H9 (cell line): ENCODE measurements at regions not wholly inside any gene's neighbourhood (a gene's known extent, or its start where the extent isn't known, plus 50 kb on each side); places are given as distances from the start of the nearest gene placed in this dataset.

ENCODE experiments used
- DNase-seq: peaks from one replicate; pipeline ENCODE4 v3.0.0-alpha.2; 2017
- H2AFZ ChIP-seq: one replicate; pipeline ENCODE4 v1.6.1; 2013; ENCODE audit warnings: mild to moderate bottlenecking, low read length, control low read depth, moderate library complexity
- H2AK5ac ChIP-seq: 2 replicates; pipeline ENCODE4 v1.6.1; 2013; ENCODE audit warnings: low read length, control low read depth, mixed read lengths; ENCODE audit not compliant: insufficient read length
- H2BK120ac ChIP-seq: one replicate; pipeline ENCODE4 v1.6.1; 2013; ENCODE audit warnings: low read depth, mild to moderate bottlenecking, low read length, control low read depth, inconsistent platforms; ENCODE audit not compliant: poor library complexity, severe bottlenecking
- H2BK12ac ChIP-seq: 2 replicates; pipeline ENCODE4 v1.6.1; 2013; ENCODE audit warnings: low read length, control low read depth, mixed read lengths, low read depth; ENCODE audit not compliant: insufficient read length
- H2BK15ac ChIP-seq: 2 replicates; pipeline ENCODE4 v1.6.1; 2013; ENCODE audit warnings: low read depth, low read length, control low read depth
- H2BK20ac ChIP-seq: one replicate; pipeline ENCODE4 v1.6.1; 2013; ENCODE audit warnings: low read depth, mild to moderate bottlenecking, low read length, control low read depth, inconsistent platforms; ENCODE audit not compliant: poor library complexity, severe bottlenecking
- H2BK5ac ChIP-seq: 2 replicates; pipeline ENCODE4 v1.6.1; 2013; ENCODE audit warnings: low read length, control low read depth, mixed read lengths; ENCODE audit not compliant: insufficient read length
- H3K14ac ChIP-seq: 2 replicates; pipeline ENCODE4 v1.6.1; 2013; ENCODE audit warnings: low read length, control low read depth; ENCODE audit not compliant: insufficient read depth
- H3K18ac ChIP-seq: 2 replicates; pipeline ENCODE4 v1.6.1; 2013; ENCODE audit warnings: low read depth, mild to moderate bottlenecking, mixed read lengths, low read length, control low read depth; ENCODE audit not compliant: insufficient read length
- H3K23ac ChIP-seq: 2 replicates; pipeline ENCODE4 v1.6.1; 2013; ENCODE audit warnings: low read length, control low read depth, mixed read lengths, low read depth; ENCODE audit not compliant: insufficient read length
- H3K23me2 ChIP-seq: 2 replicates; pipeline ENCODE4 v1.6.1; 2013; ENCODE audit warnings: low read depth, mild to moderate bottlenecking, mixed read lengths, low read length, control low read depth; ENCODE audit not compliant: insufficient read length, poor library complexity, severe bottlenecking
- H3K27ac ChIP-seq: 2 replicates; pipeline ENCODE4 v1.5.1; 2013; ENCODE audit warnings: low read length, control low read depth, mixed read lengths, low read depth; ENCODE audit not compliant: insufficient read length
- H3K27me3 ChIP-seq: 2 replicates; pipeline ENCODE4 v1.6.1; 2013; ENCODE audit warnings: low read length, control low read depth, inconsistent platforms; ENCODE audit not compliant: insufficient read depth
- H3K4ac ChIP-seq: 2 replicates; pipeline ENCODE4 v1.6.1; 2013; ENCODE audit warnings: low read depth, mild to moderate bottlenecking, control low read depth, inconsistent platforms, low read length, moderate library complexity
- H3K4me1 ChIP-seq: 2 replicates; pipeline ENCODE4 v1.6.1; 2013; ENCODE audit warnings: low read length, control low read depth, inconsistent platforms; ENCODE audit not compliant: insufficient read depth
- H3K4me2 ChIP-seq: 2 replicates; pipeline ENCODE4 v1.6.1; 2013; ENCODE audit warnings: low read length, control low read depth, mixed read lengths; ENCODE audit not compliant: insufficient read length, insufficient read depth
- H3K56ac ChIP-seq: 2 replicates; pipeline ENCODE4 v1.6.1; 2013; ENCODE audit warnings: low read depth, mild to moderate bottlenecking, mixed read lengths, low read length, control low read depth; ENCODE audit not compliant: insufficient read length
- H3K79me1 ChIP-seq: 2 replicates; pipeline ENCODE4 v1.6.1; 2013; ENCODE audit warnings: low read depth, mild to moderate bottlenecking, moderate library complexity, low read length, control low read depth, inconsistent platforms; ENCODE audit not compliant: insufficient read depth, poor library complexity, severe bottlenecking
- H3K79me2 ChIP-seq: 2 replicates; pipeline ENCODE4 v1.6.1; 2013; ENCODE audit warnings: low read length, control low read depth, inconsistent platforms; ENCODE audit not compliant: insufficient read depth
- H3K9ac ChIP-seq: 2 replicates; pipeline ENCODE4 v1.6.1; 2013; ENCODE audit warnings: low read length, control low read depth, mixed read lengths; ENCODE audit not compliant: insufficient read length; ENCODE audit errors: extremely low read depth
- H3K9me3 ChIP-seq: one replicate; pipeline ENCODE4 v1.6.1; 2013; ENCODE audit warnings: low read depth, low read length, inconsistent platforms; ENCODE audit not compliant: control insufficient read depth
- H3T11ph ChIP-seq: one replicate; pipeline ENCODE4 v1.6.1; 2013; ENCODE audit warnings: mild to moderate bottlenecking, low read length, control low read depth, inconsistent platforms
- H4K20me1 ChIP-seq: one replicate; pipeline ENCODE4 v1.6.1; 2013; ENCODE audit not compliant: control insufficient read depth, insufficient read length, insufficient read depth
- H4K5ac ChIP-seq: 2 replicates; pipeline ENCODE4 v1.6.1; 2013; ENCODE audit warnings: low read depth, mild to moderate bottlenecking, mixed read lengths, low read length, control low read depth; ENCODE audit not compliant: insufficient read length
- H4K8ac ChIP-seq: replicated peaks from 2 replicates; pipeline ENCODE4 v1.6.1; 2013; ENCODE audit warnings: low read length, control low read depth, mixed read lengths, low read depth; ENCODE audit not compliant: insufficient read length
- H4K91ac ChIP-seq: 2 replicates; pipeline ENCODE4 v1.6.1; 2013; ENCODE audit warnings: low read depth, mild to moderate bottlenecking, moderate library complexity, mixed read lengths, low read length, control low read depth; ENCODE audit not compliant: insufficient read length
- H3K27ac Mint-ChIP-seq, 3 experiments: 2 replicates in 2 of 3; 3 replicates in 1 of 3; pipeline ENCODE4 v1.8.0; 2020 to 2021; ENCODE audit warnings: mixed read lengths in 3 of 3, mild to moderate bottlenecking in 1 of 3, moderate library complexity in 1 of 3
- H3K27me3 Mint-ChIP-seq: 2 replicates; pipeline ENCODE4 v1.8.0; 2021; ENCODE audit warnings: low read depth, mild to moderate bottlenecking, moderate library complexity, mixed read lengths
- H3K36me3 Mint-ChIP-seq, 3 experiments: 2 replicates in 2 of 3; 3 replicates in 1 of 3; pipeline ENCODE4 v1.8.0; 2020 to 2021; ENCODE audit warnings: low read depth in 3 of 3, mixed read lengths in 3 of 3; ENCODE audit not compliant: insufficient read depth in 1 of 3
- H3K4me1 Mint-ChIP-seq, 2 experiments: 2 replicates each; pipeline ENCODE4 v1.8.0; 2020; ENCODE audit warnings: mixed read lengths in 2 of 2
- H3K4me3 Mint-ChIP-seq, 2 experiments: 2 replicates in 1 of 2; 3 replicates in 1 of 2; pipeline ENCODE4 v1.8.0; 2020 to 2021; ENCODE audit warnings: mild to moderate bottlenecking in 2 of 2, mixed read lengths in 2 of 2, moderate library complexity in 1 of 2
- H3K9me3 Mint-ChIP-seq, 2 experiments: 2 replicates in 1 of 2; 3 replicates in 1 of 2; pipeline ENCODE4 v1.8.0; 2020; ENCODE audit warnings: mild to moderate bottlenecking in 2 of 2, mixed read lengths in 2 of 2, moderate library complexity in 1 of 2
- WGBS: extraction: QIAGEN DNeasy Blood & Tissue Kit; methylation state at CpG from one replicate; pipeline ENCODE4 v1.1.7; 2013; ENCODE audit warnings: missing lambda C conversion rate, low lambda C conversion rate, mixed read lengths; ENCODE audit not compliant: insufficient read length; ENCODE audit errors: extremely low coverage; 5-methylcytosine and 5-hydroxymethylcytosine counted together
- TF ChIP-seq, protein P1 (sequence below): fragments of 200-600 bp; sonication (generic); conservative IDR thresholded peaks from 3 replicates; pipeline ENCODE4 v1.8.0; 2021; ENCODE audit warnings: antibody characterized with exemption, mild to moderate bottlenecking

DNA sequence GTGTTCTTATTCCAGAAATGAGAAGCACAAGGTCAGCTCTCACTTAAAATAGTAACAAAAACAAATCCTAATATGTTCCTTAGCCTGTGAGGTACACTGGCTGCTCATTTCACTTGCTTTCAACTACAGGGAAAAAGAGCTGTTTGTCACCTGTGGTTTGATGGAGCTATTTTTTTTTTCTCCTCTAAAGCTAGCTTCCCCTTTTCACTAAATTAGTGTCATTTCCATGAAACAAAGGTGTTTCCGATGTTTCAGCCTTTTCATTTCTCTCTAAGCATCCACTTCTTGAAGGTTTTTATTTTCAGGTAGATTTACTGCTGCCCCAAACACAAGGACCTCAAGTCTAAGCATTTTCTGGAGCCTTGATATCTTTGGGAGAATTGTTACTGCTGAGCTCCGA, 148.6 kb downstream of the RBMX2 start:
- Histone ChIP-seq H3K14ac (no peak overlapping the region), H3K18ac (no peak overlapping the region), H2BK20ac (no peak overlapping the region), H2BK120ac (no peak overlapping the region), H3K4ac (no peak overlapping the region), H2BK12ac (no peak overlapping the region), H2BK15ac (no peak overlapping the region), H4K8ac (no peak overlapping the region), H3K56ac (no peak overlapping the region), H3K27ac (no peak overlapping the region), H3K4me2 (no peak overlapping the region), H2AFZ (no peak overlapping the region), H2AK5ac (no peak overlapping the region), H3K79me2 (no peaks in the 10 kb centered on the region), H4K20me1 (no peaks in the 10 kb centered on the region), H4K5ac (no peak overlapping the region), H3K79me1 (no peaks in the 10 kb centered on the region), H3K23ac (no peak overlapping the region), H3T11ph (no peak overlapping the region), H2BK5ac (no peak overlapping the region), H3K23me2 (no peaks in the 10 kb centered on the region), H3K9me3 (no peaks in the 10 kb centered on the region), H4K91ac (no peak overlapping the region), H3K27me3 (no peaks in the 10 kb centered on the region), H3K4me1 (no peaks in the 10 kb centered on the region; the same call in 1 of the 2 replicates), H3K9ac (no peak overlapping the region)
- Mint-ChIP-seq H3K27ac (no peak overlapping the region), H3K4me3 (no peak overlapping the region), H3K4me1 (peaks cover 9 to 13% of the 10 kb centered on the region in 2 experiments), H3K9me3 (no peaks in the 10 kb centered on the region), H3K27me3 (peaks cover 23% of the 10 kb centered on the region), H3K36me3 (no peaks in the 10 kb centered on the region)
- WGBS: no CpG with 5 or more reads among the region's 2 CpGs
- TF ChIP-seq, protein P1, sequence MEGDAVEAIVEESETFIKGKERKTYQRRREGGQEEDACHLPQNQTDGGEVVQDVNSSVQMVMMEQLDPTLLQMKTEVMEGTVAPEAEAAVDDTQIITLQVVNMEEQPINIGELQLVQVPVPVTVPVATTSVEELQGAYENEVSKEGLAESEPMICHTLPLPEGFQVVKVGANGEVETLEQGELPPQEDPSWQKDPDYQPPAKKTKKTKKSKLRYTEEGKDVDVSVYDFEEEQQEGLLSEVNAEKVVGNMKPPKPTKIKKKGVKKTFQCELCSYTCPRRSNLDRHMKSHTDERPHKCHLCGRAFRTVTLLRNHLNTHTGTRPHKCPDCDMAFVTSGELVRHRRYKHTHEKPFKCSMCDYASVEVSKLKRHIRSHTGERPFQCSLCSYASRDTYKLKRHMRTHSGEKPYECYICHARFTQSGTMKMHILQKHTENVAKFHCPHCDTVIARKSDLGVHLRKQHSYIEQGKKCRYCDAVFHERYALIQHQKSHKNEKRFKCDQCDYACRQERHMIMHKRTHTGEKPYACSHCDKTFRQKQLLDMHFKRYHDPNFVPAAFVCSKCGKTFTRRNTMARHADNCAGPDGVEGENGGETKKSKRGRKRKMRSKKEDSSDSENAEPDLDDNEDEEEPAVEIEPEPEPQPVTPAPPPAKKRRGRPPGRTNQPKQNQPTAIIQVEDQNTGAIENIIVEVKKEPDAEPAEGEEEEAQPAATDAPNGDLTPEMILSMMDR: no peak
- no peak for DNase-seq
